ENCODE measurements at regions not wholly inside any gene's neighbourhood (a gene's known extent, or its start where the extent isn't known, plus 50 kb on each side); places are given as distances from the start of the nearest gene placed in this dataset.

DNA sequence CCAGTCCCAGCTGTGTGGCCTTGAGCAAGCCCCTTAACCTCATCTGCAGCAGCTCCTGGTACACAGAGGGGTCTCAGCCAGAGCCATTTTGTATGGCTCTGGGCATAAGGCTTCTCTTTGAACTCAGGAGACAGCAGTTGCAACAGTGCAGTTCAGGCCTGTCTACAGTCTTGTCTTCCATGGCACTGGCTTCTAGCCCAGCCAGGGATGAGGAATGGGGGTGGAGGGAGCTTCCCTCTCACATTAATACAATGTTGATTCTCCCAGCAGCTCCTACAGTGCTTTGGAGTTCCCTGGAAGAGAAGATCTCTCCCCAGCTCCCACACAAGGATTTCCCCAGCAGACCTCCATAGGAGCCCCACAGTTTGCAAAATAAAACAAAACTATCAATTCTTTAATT is 350.2 kb downstream of the BUD13 start:
- TF ChIP-seq, protein P1, sequence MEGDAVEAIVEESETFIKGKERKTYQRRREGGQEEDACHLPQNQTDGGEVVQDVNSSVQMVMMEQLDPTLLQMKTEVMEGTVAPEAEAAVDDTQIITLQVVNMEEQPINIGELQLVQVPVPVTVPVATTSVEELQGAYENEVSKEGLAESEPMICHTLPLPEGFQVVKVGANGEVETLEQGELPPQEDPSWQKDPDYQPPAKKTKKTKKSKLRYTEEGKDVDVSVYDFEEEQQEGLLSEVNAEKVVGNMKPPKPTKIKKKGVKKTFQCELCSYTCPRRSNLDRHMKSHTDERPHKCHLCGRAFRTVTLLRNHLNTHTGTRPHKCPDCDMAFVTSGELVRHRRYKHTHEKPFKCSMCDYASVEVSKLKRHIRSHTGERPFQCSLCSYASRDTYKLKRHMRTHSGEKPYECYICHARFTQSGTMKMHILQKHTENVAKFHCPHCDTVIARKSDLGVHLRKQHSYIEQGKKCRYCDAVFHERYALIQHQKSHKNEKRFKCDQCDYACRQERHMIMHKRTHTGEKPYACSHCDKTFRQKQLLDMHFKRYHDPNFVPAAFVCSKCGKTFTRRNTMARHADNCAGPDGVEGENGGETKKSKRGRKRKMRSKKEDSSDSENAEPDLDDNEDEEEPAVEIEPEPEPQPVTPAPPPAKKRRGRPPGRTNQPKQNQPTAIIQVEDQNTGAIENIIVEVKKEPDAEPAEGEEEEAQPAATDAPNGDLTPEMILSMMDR (IDR thresholded peaks at IDR 0.05) = no peak
- TF ChIP-seq RFX5 (IDR thresholded peaks at IDR 0.05; ENCODE audit: low read length) = no peak

All from SK-N-SH (cell line).